GM23338 (cell line): ENCODE measurements at regions not wholly inside any gene's neighbourhood (a gene's known extent, or its start where the extent isn't known, plus 50 kb on each side); places are given as distances from the start of the nearest gene placed in this dataset.

ENCODE experiments used
- ATAC-seq: fragments of 200-7000 bp; cut with Tn5 transposase; 3 replicates; pipeline ENCODE4 v1.9.1; 2020
- DNase-seq: peaks from one replicate; pipeline ENCODE4 v3.0.0-alpha.2; 2015; ENCODE audit warnings: low spot score
- H2AFZ ChIP-seq: fragments of 200-600 bp; sonication (generic); 2 replicates; pipeline ENCODE4 v1.8.0; 2016; ENCODE audit warnings: antibody characterized with exemption, mild to moderate bottlenecking, moderate library complexity
- H3F3A ChIP-seq: fragments of 200-600 bp; sonication (generic); replicated peaks from 2 replicates; pipeline ENCODE4 v1.8.0; 2017; ENCODE audit warnings: antibody characterized with exemption, mixed run types, low read depth
- H3K27ac ChIP-seq: fragments of 200-600 bp; sonication (generic); 2 replicates; pipeline ENCODE4 v1.6.1; 2016; ENCODE audit warnings: low read depth
- H3K27me3 ChIP-seq: fragments of 200-600 bp; sonication (generic); 2 replicates; pipeline ENCODE4 v1.8.0; 2016; ENCODE audit warnings: mild to moderate bottlenecking, mixed run types, moderate library complexity; ENCODE audit not compliant: insufficient read depth
- H3K36me3 ChIP-seq: fragments of 200-600 bp; sonication (generic); 2 replicates; pipeline ENCODE4 v1.8.0; 2016; ENCODE audit warnings: mild to moderate bottlenecking; ENCODE audit not compliant: insufficient read depth
- H3K4me1 ChIP-seq: fragments of 200-600 bp; sonication (generic); 2 replicates; pipeline ENCODE4 v1.8.0; 2016; ENCODE audit warnings: mild to moderate bottlenecking, moderate library complexity; ENCODE audit not compliant: insufficient read depth
- H3K4me2 ChIP-seq: fragments of 200-600 bp; sonication (generic); 2 replicates; pipeline ENCODE4 v1.7.1; 2017; ENCODE audit warnings: mixed run types
- H3K4me3 ChIP-seq: fragments of 200-600 bp; sonication (generic); 2 replicates; pipeline ENCODE4 v1.6.1; 2016; ENCODE audit warnings: mixed run types
- H3K79me2 ChIP-seq: fragments of 200-600 bp; sonication (generic); replicated peaks from 2 replicates; pipeline ENCODE4 v1.8.0; 2017; ENCODE audit warnings: mild to moderate bottlenecking; ENCODE audit not compliant: insufficient read depth
- H3K9me2 ChIP-seq: fragments of 200-600 bp; sonication (generic); 2 replicates; pipeline ENCODE4 v1.8.0; 2017; ENCODE audit not compliant: insufficient read depth
- H4K20me1 ChIP-seq: fragments of 200-600 bp; sonication (generic); replicated peaks from 2 replicates; pipeline ENCODE4 v1.8.0; 2017; ENCODE audit warnings: mild to moderate bottlenecking; ENCODE audit not compliant: insufficient read depth
- H3K27ac Mint-ChIP-seq: 2 replicates; pipeline ENCODE4 v1.8.0; 2020; ENCODE audit warnings: inconsistent platforms, mild to moderate bottlenecking, moderate library complexity, mixed read lengths
- H3K27me3 Mint-ChIP-seq: 3 replicates; pipeline ENCODE4 v1.8.0; 2022; ENCODE audit warnings: low read depth, mild to moderate bottlenecking, moderate library complexity, mixed read lengths, inconsistent platforms; ENCODE audit not compliant: insufficient read depth, poor library complexity
- H3K36me3 Mint-ChIP-seq: 3 replicates; pipeline ENCODE4 v1.8.0; 2021; ENCODE audit warnings: low read depth, mild to moderate bottlenecking, inconsistent platforms, moderate library complexity, mixed read lengths
- H3K4me1 Mint-ChIP-seq: 3 replicates; pipeline ENCODE4 v1.8.0; 2020; ENCODE audit warnings: mild to moderate bottlenecking, inconsistent platforms, mixed read lengths
- H3K4me3 Mint-ChIP-seq: 3 replicates; pipeline ENCODE4 v1.8.0; 2021; ENCODE audit warnings: moderate library complexity, mild to moderate bottlenecking, inconsistent platforms, mixed read lengths
- H3K9me3 Mint-ChIP-seq: 3 replicates; pipeline ENCODE4 v1.8.0; 2020; ENCODE audit warnings: moderate library complexity, mild to moderate bottlenecking, inconsistent platforms, mixed read lengths
- CREB1 ChIP-seq: fragments of 250-450 bp; sonication (Bioruptor Pico); IDR thresholded peaks from 2 replicates; pipeline ENCODE4 v1.5.0; 2020; ENCODE audit warnings: low read depth, mild to moderate bottlenecking, moderate library complexity
- CTCF ChIP-seq, 2 experiments: fragments of 200-600 bp in 1 of 2; sonication (generic) in 1 of 2; conservative IDR thresholded peaks; 2 replicates each; pipeline versions ENCODE4 v1.5.1 to v1.6.1; 2016 to 2017; ENCODE audit warnings: antibody characterized with exemption in 2 of 2, low read depth in 2 of 2, mild to moderate bottlenecking in 2 of 2, moderate library complexity in 1 of 2
- ETS1 ChIP-seq: IDR thresholded peaks from 2 replicates; pipeline ENCODE4 v1.6.1; 2016; ENCODE audit warnings: antibody characterized with exemption
- EZH2 ChIP-seq: fragments of 200-600 bp; sonication (generic); IDR thresholded peaks from one replicate; pipeline ENCODE4 v1.8.0; 2017; ENCODE audit warnings: antibody characterized with exemption, mild to moderate bottlenecking, low read depth; ENCODE audit not compliant: unreplicated experiment
- EZH2phosphoT487 ChIP-seq: fragments of 200-600 bp; sonication (generic); IDR thresholded peaks from one replicate; pipeline ENCODE4 v1.8.1; 2018; ENCODE audit warnings: antibody characterized with exemption; ENCODE audit not compliant: unreplicated experiment
- JUNB ChIP-seq: IDR thresholded peaks from one replicate; pipeline ENCODE4 v1.6.1; 2016; ENCODE audit warnings: antibody characterized with exemption; ENCODE audit not compliant: unreplicated experiment
- NANOG ChIP-seq: IDR thresholded peaks from 2 replicates; pipeline ENCODE4 v1.6.1; 2016; ENCODE audit warnings: antibody characterized with exemption, borderline replicate concordance
- POLR2AphosphoS5 ChIP-seq: IDR thresholded peaks from 2 replicates; pipeline ENCODE4 v1.6.1; 2016; ENCODE audit warnings: antibody characterized with exemption, low read depth
- REST ChIP-seq: IDR thresholded peaks from one replicate; pipeline ENCODE4 v1.6.1; 2018; ENCODE audit warnings: antibody characterized with exemption; ENCODE audit not compliant: unreplicated experiment
- STAT1 ChIP-seq: IDR thresholded peaks from one replicate; pipeline ENCODE4 v1.6.1; 2016; ENCODE audit warnings: antibody characterized with exemption; ENCODE audit not compliant: unreplicated experiment
- ZNF114 ChIP-seq: fragments of 250-450 bp; sonication (Bioruptor Pico); IDR thresholded peaks from 2 replicates; pipeline ENCODE4 v1.5.0; 2020; ENCODE audit warnings: mild to moderate bottlenecking, moderate library complexity
- ZNF331 ChIP-seq: fragments of 250-450 bp; sonication (Bioruptor Pico); IDR thresholded peaks from 2 replicates; pipeline ENCODE4 v1.5.0; 2020; ENCODE audit warnings: low read depth, mild to moderate bottlenecking, moderate library complexity
- ZNF462 ChIP-seq: fragments of 250-450 bp; sonication (Bioruptor Pico); IDR thresholded peaks from 2 replicates; pipeline ENCODE4 v1.5.0; 2020; ENCODE audit warnings: mild to moderate bottlenecking, moderate library complexity

GRCh38 chr21:26784974-26785373 is 60.2 kb downstream of the ADAMTS1 start:
- Histone ChIP-seq H3K9me2 (peaks cover 11% of the 10 kb centered on the region; the same call in 1 of the 2 replicates), H3K36me3 (no peaks in the 10 kb centered on the region), H3K4me2 (no peak overlapping the region), H2AFZ (peak overlapping the region; percentile 43; the same call in 1 of the 2 replicates), H3K4me3 (no peak overlapping the region), H3F3A (no peaks in the 10 kb centered on the region), H3K79me2 (no peaks in the 10 kb centered on the region), H3K27ac (no peak overlapping the region), H3K27me3 (no peaks in the 10 kb centered on the region), H3K4me1 (no peaks in the 10 kb centered on the region), H4K20me1 (no peaks in the 10 kb centered on the region)
- DNase-seq = no peak
- Mint-ChIP-seq H3K36me3 (no peaks in the 10 kb centered on the region), H3K9me3 (no peaks in the 10 kb centered on the region), H3K4me1 (no peaks in the 10 kb centered on the region), H3K27me3 (no peaks in the 10 kb centered on the region), H3K4me3 (no peak overlapping the region), H3K27ac (no peak overlapping the region)
- ATAC-seq = no peak
- TF ChIP-seq ETS1 = no peak
- TF ChIP-seq STAT1 = no peak
- no peak for TF ChIP-seq ZNF462 (CRISPR knock-in tag)
- no peak for TF ChIP-seq NANOG
- TF ChIP-seq POLR2AphosphoS5 = no peak
- no peak for TF ChIP-seq CTCF (conservative IDR thresholded peaks at IDR 0.05; ENCODE audit: low read depth in 2 of 2)
- no peak for TF ChIP-seq EZH2
- no peak for TF ChIP-seq JUNB
- TF ChIP-seq CREB1 = no peak
- no peak for TF ChIP-seq EZH2phosphoT487
- TF ChIP-seq REST = no peak
- no peak for TF ChIP-seq ZNF114 (CRISPR knock-in tag)
- no peak for TF ChIP-seq ZNF331
